LNCAP (cell line): ENCODE measurements at regions not wholly inside any gene's neighbourhood (a gene's known extent, or its start where the extent isn't known, plus 50 kb on each side); places are given as distances from the start of the nearest gene placed in this dataset.
A peak's percentile ranks its signal among the peaks of the same experiment; 100 is the strongest.

ENCODE experiments used
- TF ChIP-seq, protein P1 (sequence below): fragments of 450-650 bp; IDR thresholded peaks from 2 replicates; pipeline ENCODE4 v1.5.1; 2017; ENCODE audit warnings: mild to moderate bottlenecking

DNA sequence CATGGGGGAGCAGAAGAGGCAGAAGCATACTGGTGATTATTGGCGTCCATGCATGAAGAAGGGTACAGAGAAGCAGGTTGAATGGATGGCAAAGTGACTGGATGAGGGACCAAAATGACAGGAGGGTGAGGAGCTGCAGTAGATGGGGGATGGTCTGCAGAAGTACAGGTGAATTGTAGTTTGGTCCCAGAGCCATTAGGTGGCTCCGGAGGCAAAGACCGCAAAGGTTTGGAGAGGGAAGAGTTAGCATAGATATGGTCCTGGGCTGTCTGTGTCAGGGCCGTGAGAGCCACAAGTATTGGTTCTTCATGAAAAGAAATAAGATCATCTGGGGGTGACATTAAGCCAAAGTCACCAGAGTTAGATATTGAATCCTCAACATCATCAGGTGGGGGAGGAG lies 59.0 kb upstream of the ZNF726 start:
- TF ChIP-seq, protein P1, sequence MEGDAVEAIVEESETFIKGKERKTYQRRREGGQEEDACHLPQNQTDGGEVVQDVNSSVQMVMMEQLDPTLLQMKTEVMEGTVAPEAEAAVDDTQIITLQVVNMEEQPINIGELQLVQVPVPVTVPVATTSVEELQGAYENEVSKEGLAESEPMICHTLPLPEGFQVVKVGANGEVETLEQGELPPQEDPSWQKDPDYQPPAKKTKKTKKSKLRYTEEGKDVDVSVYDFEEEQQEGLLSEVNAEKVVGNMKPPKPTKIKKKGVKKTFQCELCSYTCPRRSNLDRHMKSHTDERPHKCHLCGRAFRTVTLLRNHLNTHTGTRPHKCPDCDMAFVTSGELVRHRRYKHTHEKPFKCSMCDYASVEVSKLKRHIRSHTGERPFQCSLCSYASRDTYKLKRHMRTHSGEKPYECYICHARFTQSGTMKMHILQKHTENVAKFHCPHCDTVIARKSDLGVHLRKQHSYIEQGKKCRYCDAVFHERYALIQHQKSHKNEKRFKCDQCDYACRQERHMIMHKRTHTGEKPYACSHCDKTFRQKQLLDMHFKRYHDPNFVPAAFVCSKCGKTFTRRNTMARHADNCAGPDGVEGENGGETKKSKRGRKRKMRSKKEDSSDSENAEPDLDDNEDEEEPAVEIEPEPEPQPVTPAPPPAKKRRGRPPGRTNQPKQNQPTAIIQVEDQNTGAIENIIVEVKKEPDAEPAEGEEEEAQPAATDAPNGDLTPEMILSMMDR, result no peak

DNA sequence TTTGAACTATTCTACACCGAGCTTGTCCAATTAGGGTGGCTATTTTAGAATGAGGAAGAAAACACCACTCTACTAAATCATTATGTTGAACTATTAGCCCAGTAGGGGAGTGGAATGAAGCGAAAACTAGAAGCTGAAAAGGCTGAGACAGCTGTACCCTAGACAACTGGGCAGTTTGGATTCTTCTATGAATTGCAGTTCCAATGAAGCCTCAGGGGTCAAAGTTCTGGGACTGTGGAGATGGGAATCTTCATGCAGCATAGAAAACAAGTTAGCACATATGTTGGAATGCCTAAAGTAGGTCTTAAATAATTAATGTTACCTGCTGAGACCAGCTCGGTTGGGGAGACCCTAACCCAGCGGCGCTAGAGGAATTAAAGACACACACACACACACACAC lies 62.7 kb upstream of the ZNF726 start:
- TF ChIP-seq, protein P1, result no peak

DNA sequence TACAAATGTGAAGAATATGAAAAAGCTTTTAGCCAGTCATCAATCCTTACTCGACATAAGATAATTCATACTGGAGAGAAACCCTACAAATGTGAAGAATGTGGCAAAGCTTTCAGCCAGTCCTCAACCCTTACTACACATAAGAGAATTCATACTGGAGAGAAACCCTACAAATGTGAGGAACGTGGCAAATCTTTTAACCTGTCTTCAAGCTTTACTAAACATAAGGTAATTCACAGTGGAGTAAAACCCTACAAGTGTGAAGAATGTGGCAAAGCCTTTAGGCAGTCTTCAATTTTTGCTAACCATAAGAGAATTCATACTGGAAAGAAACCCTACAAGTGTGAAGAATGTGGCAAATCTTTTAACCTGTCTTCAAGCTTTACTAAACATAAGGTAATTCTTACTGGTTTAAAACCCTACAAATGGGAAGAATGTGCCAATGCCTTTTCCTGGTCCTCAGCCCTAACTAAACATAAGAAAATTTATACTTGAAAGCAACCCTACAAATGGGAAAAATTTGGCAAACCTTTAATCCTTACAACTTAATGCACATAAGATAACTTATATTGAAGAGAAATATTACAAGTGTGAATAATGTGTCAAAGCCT lies 74.1 kb upstream of the ZNF681 start:
- TF ChIP-seq, protein P1, result no peak

DNA sequence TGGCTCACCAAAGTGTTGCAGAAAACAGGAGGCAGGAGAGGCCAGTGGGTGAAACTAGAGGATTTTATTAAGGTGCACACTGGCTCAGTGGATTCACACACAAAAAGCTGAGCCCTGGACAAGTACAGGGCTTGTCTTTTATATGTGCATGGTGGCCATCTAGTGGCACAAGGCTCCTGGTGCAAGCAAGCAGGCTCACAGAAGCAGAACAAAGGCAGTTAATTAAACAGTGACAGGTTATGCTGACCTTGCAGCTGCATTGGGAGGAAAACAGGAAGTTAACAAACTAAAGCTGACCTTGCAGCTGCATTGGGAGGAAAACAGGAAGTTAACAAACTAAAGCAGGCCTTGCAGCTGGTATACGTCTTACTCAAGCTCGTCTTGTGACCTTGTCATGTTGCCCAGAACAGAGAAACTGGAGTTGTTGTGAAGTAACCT lies 65.3 kb upstream of the ZNF681 start:
- TF ChIP-seq, protein P1, result peak; percentile 51; the same call in 1 of the 2 replicates

DNA sequence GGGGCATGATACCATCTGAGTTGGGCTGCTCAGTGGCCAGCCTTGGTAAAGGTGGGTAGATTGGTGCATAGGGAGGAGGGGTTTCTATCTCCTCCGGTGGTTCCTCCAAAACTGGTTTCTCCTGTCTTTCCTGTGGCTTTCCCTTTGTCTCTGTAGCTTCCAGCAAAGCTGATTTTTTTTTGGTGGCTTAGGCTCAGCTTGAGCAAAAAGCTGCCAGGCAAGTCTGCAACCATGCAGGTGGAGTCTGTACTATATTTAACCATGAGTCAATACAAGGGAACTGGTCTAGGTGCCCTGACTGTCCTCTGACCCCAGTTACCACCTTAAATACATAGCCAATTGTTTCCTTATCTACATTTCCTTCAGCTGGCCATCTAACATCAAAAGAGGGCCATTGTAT lies 64.0 kb upstream of the ZNF681 start:
- TF ChIP-seq, protein P1, result no peak

DNA sequence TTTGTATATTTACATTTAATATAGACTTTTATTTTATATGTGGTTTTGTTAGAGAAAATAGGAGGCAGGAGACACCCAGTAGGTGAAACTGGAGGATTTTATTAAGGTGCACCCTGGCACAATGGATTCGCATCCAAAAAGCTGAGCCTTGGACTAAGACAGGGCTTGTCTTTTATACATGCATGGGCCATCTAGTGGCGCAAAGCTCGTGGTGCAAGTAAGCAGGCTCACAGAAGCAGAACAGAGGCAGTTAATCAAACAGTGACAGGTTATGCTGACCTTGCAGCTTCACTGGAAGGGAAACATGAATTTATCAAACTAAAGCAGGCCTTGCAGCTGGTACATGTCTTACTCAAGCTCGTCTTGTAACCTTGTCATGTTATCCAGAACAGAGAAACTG lies 58.8 kb upstream of the ZNF681 start:
- TF ChIP-seq, protein P1, result peak; percentile 45; the same call in 1 of the 2 replicates

DNA sequence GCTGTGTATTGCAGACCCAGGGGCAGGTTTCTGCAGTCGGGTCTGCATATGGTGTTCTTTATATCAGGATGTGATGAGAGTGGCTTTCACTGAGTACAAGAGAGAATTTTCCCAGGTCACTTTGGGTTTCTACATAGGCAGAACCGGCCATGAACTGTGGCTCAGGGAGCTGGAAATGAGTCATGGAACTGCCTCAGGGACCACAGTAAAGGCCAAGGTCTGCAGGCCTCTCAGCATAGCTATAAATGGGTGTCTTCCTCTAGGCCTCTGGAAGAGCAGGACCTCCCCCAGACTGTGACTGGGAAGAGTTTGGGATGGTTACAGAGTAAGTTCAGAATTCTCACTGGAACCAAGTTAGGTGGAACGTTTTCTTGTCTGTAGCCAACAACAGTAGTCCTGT lies 51.8 kb upstream of the ZNF681 start:
- TF ChIP-seq, protein P1, result no peak
